DND-41 (cell line): ENCODE measurements at regions not wholly inside any gene's neighbourhood (a gene's known extent, or its start where the extent isn't known, plus 50 kb on each side); places are given as distances from the start of the nearest gene placed in this dataset.

ENCODE experiments used
- EZH2 ChIP-seq: IDR thresholded peaks from 3 replicates; pipeline ENCODE4 v1.6.1; 2012; ENCODE audit warnings: borderline replicate concordance, low read depth, mild to moderate bottlenecking, moderate library complexity, low read length, inconsistent platforms; ENCODE audit not compliant: severe bottlenecking
- TF ChIP-seq, protein P1 (sequence below): IDR thresholded peaks from 2 replicates; pipeline ENCODE4 v1.5.1; 2012; ENCODE audit warnings: borderline replicate concordance, low read length, moderate library complexity, mild to moderate bottlenecking; ENCODE audit not compliant: poor library complexity, severe bottlenecking; ENCODE audit errors: extremely low read depth

DNA sequence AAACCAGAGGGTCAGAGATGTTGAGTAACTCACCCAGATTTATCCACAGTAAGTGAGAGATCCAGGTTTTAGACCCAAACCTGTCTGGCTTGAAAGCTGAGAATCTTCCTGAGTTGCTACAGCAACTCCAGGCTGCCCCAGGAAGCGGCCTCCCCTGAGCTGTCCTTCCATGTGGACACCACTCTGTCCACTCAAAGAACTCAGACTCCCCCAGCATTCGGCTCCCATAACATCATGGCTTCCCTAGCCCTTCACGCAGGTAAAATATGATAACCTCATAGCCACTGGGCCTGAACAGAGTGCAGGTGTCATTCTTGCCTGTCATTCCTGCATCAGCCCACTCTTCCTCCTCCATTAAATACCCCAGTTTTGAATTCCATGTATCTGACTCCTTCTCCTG is 657.8 kb downstream of the TBC1D22A start:
- TF ChIP-seq, protein P1, sequence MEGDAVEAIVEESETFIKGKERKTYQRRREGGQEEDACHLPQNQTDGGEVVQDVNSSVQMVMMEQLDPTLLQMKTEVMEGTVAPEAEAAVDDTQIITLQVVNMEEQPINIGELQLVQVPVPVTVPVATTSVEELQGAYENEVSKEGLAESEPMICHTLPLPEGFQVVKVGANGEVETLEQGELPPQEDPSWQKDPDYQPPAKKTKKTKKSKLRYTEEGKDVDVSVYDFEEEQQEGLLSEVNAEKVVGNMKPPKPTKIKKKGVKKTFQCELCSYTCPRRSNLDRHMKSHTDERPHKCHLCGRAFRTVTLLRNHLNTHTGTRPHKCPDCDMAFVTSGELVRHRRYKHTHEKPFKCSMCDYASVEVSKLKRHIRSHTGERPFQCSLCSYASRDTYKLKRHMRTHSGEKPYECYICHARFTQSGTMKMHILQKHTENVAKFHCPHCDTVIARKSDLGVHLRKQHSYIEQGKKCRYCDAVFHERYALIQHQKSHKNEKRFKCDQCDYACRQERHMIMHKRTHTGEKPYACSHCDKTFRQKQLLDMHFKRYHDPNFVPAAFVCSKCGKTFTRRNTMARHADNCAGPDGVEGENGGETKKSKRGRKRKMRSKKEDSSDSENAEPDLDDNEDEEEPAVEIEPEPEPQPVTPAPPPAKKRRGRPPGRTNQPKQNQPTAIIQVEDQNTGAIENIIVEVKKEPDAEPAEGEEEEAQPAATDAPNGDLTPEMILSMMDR: no peak
- TF ChIP-seq EZH2: no peak
